GM12891 (cell line): ENCODE measurements at regions not wholly inside any gene's neighbourhood (a gene's known extent, or its start where the extent isn't known, plus 50 kb on each side); places are given as distances from the start of the nearest gene placed in this dataset.

Experiments used
- DNase-seq: peaks from one replicate; pipeline ENCODE4 v3.0.0; 2011; ENCODE audit warnings: low spot score; ENCODE audit not compliant: insufficient read length
- FAIRE-seq: peaks from 2 replicates; lab custom pipeline; 2011; peaks lifted over from hg19 to GRCh38; lab: Jason Lieb, UNC
- PAX5 ChIP-seq: IDR thresholded peaks from 2 replicates; pipeline ENCODE4 v1.6.1; 2011; ENCODE audit warnings: low read length, moderate library complexity, mild to moderate bottlenecking; ENCODE audit not compliant: insufficient read depth, severe bottlenecking
- POLR2A ChIP-seq: IDR thresholded peaks from 2 replicates; pipeline ENCODE4 v1.6.1; 2011; ENCODE audit warnings: low read depth, low read length, control low read depth
- POLR2AphosphoS5 ChIP-seq: IDR thresholded peaks from 2 replicates; pipeline ENCODE4 v1.6.1; 2011; ENCODE audit warnings: low read depth, low read length, control low read depth
- POU2F2 ChIP-seq: IDR thresholded peaks from 2 replicates; pipeline ENCODE4 v1.6.1; 2011; ENCODE audit warnings: low read depth, mild to moderate bottlenecking, control low read depth, low read length, moderate library complexity
- SPI1 ChIP-seq: IDR thresholded peaks from 2 replicates; pipeline ENCODE4 v1.6.1; 2011; ENCODE audit warnings: low read depth, low read length, control low read depth
- TAF1 ChIP-seq: IDR thresholded peaks from 2 replicates; pipeline ENCODE4 v1.6.1; 2011; ENCODE audit warnings: low read depth, low read length, control low read depth

- DNase-seq (no peak), FAIRE-seq (no peak)
- TF ChIP-seq POLR2AphosphoS5 = no peak
- no peak for TF ChIP-seq POU2F2
- TF ChIP-seq TAF1 = no peak
- no peak for TF ChIP-seq POLR2A
- no peak for TF ChIP-seq PAX5
- TF ChIP-seq SPI1 = no peak
Observed at GRCh38 chr13:89925107-89925506, 1422.4 kb upstream of the MIR17HG start.

GRCh38 chr13:89930861-89931260 lies 1416.6 kb upstream of the MIR17HG start:
- FAIRE-seq (no peak), DNase-seq (no peak)
- TF ChIP-seq POLR2AphosphoS5 (no peak), POU2F2 (no peak), PAX5 (no peak), TAF1 (no peak), POLR2A (no peak), SPI1 (no peak)

- TF ChIP-seq POU2F2 = no peak
- no peak for TF ChIP-seq TAF1
- no peak for TF ChIP-seq PAX5
- TF ChIP-seq POLR2AphosphoS5 = no peak
- TF ChIP-seq POLR2A = no peak
- TF ChIP-seq SPI1 = no peak
- no peak for DNase-seq
- FAIRE-seq = no peak
Observed at GRCh38 chr13:89932902-89933301, 1414.6 kb upstream of the MIR17HG start.

GRCh38 chr13:89936256-89936655 lies 1411.2 kb upstream of the MIR17HG start:
- no peak for FAIRE-seq
- no peak for DNase-seq
- no peak for TF ChIP-seq POU2F2
- TF ChIP-seq PAX5 = no peak
- no peak for TF ChIP-seq SPI1
- TF ChIP-seq TAF1 = no peak

GRCh38 chr13:89937420-89937819 lies 1410.1 kb upstream of the MIR17HG start:
- no peak for DNase-seq
- no peak for FAIRE-seq

GRCh38 chr13:89940383-89940782 lies 1407.1 kb upstream of the MIR17HG start:
- DNase-seq (no peak), FAIRE-seq (no peak)
- TF ChIP-seq TAF1 (no peak), POLR2A (no peak), SPI1 (no peak), POU2F2 (no peak), POLR2AphosphoS5 (no peak), PAX5 (no peak)

More at GRCh38 chr13:89937420-89937819, 1410.1 kb upstream of the MIR17HG start:
- no peak for TF ChIP-seq POLR2A
- no peak for TF ChIP-seq POU2F2
- no peak for TF ChIP-seq POLR2AphosphoS5
- no peak for TF ChIP-seq PAX5
- no peak for TF ChIP-seq SPI1
- TF ChIP-seq TAF1 = no peak

GRCh38 chr13:89943139-89943538 lies 1404.3 kb upstream of the MIR17HG start:
- no peak for TF ChIP-seq PAX5
- TF ChIP-seq TAF1 = no peak
- TF ChIP-seq POLR2AphosphoS5 = no peak
- no peak for TF ChIP-seq SPI1
- TF ChIP-seq POLR2A = no peak
- no peak for TF ChIP-seq POU2F2
- DNase-seq (no peak), FAIRE-seq (no peak)

- FAIRE-seq (no peak), DNase-seq (no peak)
- TF ChIP-seq TAF1 (no peak), SPI1 (no peak), POU2F2 (no peak), PAX5 (no peak), POLR2A (no peak), POLR2AphosphoS5 (no peak)
Observed at GRCh38 chr13:89950225-89950624, 1397.3 kb upstream of the MIR17HG start.

- FAIRE-seq (no peak), DNase-seq (no peak)
- TF ChIP-seq PAX5 (no peak), SPI1 (no peak), TAF1 (no peak), POLR2AphosphoS5 (no peak), POU2F2 (no peak), POLR2A (no peak)
Observed at GRCh38 chr13:89951341-89951740, 1396.1 kb upstream of the MIR17HG start.

GRCh38 chr13:89953581-89953980 lies 1393.9 kb upstream of the MIR17HG start:
- DNase-seq = no peak
- no peak for TF ChIP-seq POLR2AphosphoS5
- TF ChIP-seq POLR2A = no peak
- no peak for TF ChIP-seq POU2F2
- no peak for TF ChIP-seq PAX5
- no peak for TF ChIP-seq SPI1
- TF ChIP-seq TAF1 = no peak
- no peak for FAIRE-seq
